ENCODE measurements at regions not wholly inside any gene's neighbourhood (a gene's known extent, or its start where the extent isn't known, plus 50 kb on each side); places are given as distances from the start of the nearest gene placed in this dataset.

DNA sequence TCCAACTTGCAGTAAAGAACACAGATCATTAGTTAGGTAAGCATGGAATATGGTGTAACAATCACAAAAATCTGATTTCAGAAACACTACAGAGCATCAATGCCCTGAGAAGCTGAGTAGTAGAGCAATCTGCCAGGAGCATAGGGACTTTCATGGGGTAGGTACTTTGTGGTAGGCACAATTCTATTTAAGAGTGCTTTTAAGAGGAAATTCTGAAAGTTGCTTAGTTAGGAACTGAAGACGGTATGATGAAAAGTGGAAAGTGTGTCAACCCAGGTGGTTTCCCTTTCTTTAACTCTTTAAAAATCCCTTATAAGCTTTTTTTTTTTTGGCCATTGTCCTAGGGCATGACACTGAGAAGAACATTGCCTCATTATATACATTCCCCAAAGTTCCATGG, 535.7 kb upstream of the FBXO33 start:
- TF ChIP-seq TAF1 (IDR thresholded peaks at IDR 0.05; ENCODE audit: low read depth) (no peak), RAD21 (conservative IDR thresholded peaks at IDR 0.05) (no peak), POLR2AphosphoS5 (IDR thresholded peaks at IDR 0.05) (no peak), EP300 (conservative IDR thresholded peaks at IDR 0.05; ENCODE audit: poor library complexity, severe bottlenecking) (no peak), SMC3 (conservative IDR thresholded peaks at IDR 0.05; ENCODE audit: poor library complexity) (no peak), EZH2 (IDR thresholded peaks at IDR 0.05; ENCODE audit: borderline replicate concordance, insufficient read depth, low read length, poor library complexity, severe bottlenecking) (no peak), MXI1 (conservative IDR thresholded peaks at IDR 0.05; ENCODE audit: poor library complexity, severe bottlenecking) (no peak)
- TF ChIP-seq, protein P1, sequence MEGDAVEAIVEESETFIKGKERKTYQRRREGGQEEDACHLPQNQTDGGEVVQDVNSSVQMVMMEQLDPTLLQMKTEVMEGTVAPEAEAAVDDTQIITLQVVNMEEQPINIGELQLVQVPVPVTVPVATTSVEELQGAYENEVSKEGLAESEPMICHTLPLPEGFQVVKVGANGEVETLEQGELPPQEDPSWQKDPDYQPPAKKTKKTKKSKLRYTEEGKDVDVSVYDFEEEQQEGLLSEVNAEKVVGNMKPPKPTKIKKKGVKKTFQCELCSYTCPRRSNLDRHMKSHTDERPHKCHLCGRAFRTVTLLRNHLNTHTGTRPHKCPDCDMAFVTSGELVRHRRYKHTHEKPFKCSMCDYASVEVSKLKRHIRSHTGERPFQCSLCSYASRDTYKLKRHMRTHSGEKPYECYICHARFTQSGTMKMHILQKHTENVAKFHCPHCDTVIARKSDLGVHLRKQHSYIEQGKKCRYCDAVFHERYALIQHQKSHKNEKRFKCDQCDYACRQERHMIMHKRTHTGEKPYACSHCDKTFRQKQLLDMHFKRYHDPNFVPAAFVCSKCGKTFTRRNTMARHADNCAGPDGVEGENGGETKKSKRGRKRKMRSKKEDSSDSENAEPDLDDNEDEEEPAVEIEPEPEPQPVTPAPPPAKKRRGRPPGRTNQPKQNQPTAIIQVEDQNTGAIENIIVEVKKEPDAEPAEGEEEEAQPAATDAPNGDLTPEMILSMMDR (IDR thresholded peaks at IDR 0.05; ENCODE audit: poor library complexity, severe bottlenecking), result no peak
- TF ChIP-seq, protein P2, sequence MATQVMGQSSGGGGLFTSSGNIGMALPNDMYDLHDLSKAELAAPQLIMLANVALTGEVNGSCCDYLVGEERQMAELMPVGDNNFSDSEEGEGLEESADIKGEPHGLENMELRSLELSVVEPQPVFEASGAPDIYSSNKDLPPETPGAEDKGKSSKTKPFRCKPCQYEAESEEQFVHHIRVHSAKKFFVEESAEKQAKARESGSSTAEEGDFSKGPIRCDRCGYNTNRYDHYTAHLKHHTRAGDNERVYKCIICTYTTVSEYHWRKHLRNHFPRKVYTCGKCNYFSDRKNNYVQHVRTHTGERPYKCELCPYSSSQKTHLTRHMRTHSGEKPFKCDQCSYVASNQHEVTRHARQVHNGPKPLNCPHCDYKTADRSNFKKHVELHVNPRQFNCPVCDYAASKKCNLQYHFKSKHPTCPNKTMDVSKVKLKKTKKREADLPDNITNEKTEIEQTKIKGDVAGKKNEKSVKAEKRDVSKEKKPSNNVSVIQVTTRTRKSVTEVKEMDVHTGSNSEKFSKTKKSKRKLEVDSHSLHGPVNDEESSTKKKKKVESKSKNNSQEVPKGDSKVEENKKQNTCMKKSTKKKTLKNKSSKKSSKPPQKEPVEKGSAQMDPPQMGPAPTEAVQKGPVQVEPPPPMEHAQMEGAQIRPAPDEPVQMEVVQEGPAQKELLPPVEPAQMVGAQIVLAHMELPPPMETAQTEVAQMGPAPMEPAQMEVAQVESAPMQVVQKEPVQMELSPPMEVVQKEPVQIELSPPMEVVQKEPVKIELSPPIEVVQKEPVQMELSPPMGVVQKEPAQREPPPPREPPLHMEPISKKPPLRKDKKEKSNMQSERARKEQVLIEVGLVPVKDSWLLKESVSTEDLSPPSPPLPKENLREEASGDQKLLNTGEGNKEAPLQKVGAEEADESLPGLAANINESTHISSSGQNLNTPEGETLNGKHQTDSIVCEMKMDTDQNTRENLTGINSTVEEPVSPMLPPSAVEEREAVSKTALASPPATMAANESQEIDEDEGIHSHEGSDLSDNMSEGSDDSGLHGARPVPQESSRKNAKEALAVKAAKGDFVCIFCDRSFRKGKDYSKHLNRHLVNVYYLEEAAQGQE (IDR thresholded peaks at IDR 0.05; ENCODE audit: borderline replicate concordance), result no peak

All from neural cell (in vitro differentiated cells).